H9 (cell line): ENCODE measurements at regions not wholly inside any gene's neighbourhood (a gene's known extent, or its start where the extent isn't known, plus 50 kb on each side); places are given as distances from the start of the nearest gene placed in this dataset.

Source experiments
- DNase-seq: peaks from one replicate; pipeline ENCODE4 v3.0.0-alpha.2; 2017
- H2AFZ ChIP-seq: one replicate; pipeline ENCODE4 v1.6.1; 2013; ENCODE audit warnings: mild to moderate bottlenecking, low read length, control low read depth, moderate library complexity
- H2AK5ac ChIP-seq: 2 replicates; pipeline ENCODE4 v1.6.1; 2013; ENCODE audit warnings: low read length, control low read depth, mixed read lengths; ENCODE audit not compliant: insufficient read length
- H2BK120ac ChIP-seq: one replicate; pipeline ENCODE4 v1.6.1; 2013; ENCODE audit warnings: low read depth, mild to moderate bottlenecking, low read length, control low read depth, inconsistent platforms; ENCODE audit not compliant: poor library complexity, severe bottlenecking
- H2BK12ac ChIP-seq: 2 replicates; pipeline ENCODE4 v1.6.1; 2013; ENCODE audit warnings: low read length, control low read depth, mixed read lengths, low read depth; ENCODE audit not compliant: insufficient read length
- H2BK15ac ChIP-seq: 2 replicates; pipeline ENCODE4 v1.6.1; 2013; ENCODE audit warnings: low read depth, low read length, control low read depth
- H2BK20ac ChIP-seq: one replicate; pipeline ENCODE4 v1.6.1; 2013; ENCODE audit warnings: low read depth, mild to moderate bottlenecking, low read length, control low read depth, inconsistent platforms; ENCODE audit not compliant: poor library complexity, severe bottlenecking
- H2BK5ac ChIP-seq: 2 replicates; pipeline ENCODE4 v1.6.1; 2013; ENCODE audit warnings: low read length, control low read depth, mixed read lengths; ENCODE audit not compliant: insufficient read length
- H3K14ac ChIP-seq: 2 replicates; pipeline ENCODE4 v1.6.1; 2013; ENCODE audit warnings: low read length, control low read depth; ENCODE audit not compliant: insufficient read depth
- H3K18ac ChIP-seq: 2 replicates; pipeline ENCODE4 v1.6.1; 2013; ENCODE audit warnings: low read depth, mild to moderate bottlenecking, mixed read lengths, low read length, control low read depth; ENCODE audit not compliant: insufficient read length
- H3K23ac ChIP-seq: 2 replicates; pipeline ENCODE4 v1.6.1; 2013; ENCODE audit warnings: low read length, control low read depth, mixed read lengths, low read depth; ENCODE audit not compliant: insufficient read length
- H3K23me2 ChIP-seq: 2 replicates; pipeline ENCODE4 v1.6.1; 2013; ENCODE audit warnings: low read depth, mild to moderate bottlenecking, mixed read lengths, low read length, control low read depth; ENCODE audit not compliant: insufficient read length, poor library complexity, severe bottlenecking
- H3K27ac ChIP-seq: 2 replicates; pipeline ENCODE4 v1.5.1; 2013; ENCODE audit warnings: low read length, control low read depth, mixed read lengths, low read depth; ENCODE audit not compliant: insufficient read length
- H3K27me3 ChIP-seq: 2 replicates; pipeline ENCODE4 v1.6.1; 2013; ENCODE audit warnings: low read length, control low read depth, inconsistent platforms; ENCODE audit not compliant: insufficient read depth
- H3K4ac ChIP-seq: 2 replicates; pipeline ENCODE4 v1.6.1; 2013; ENCODE audit warnings: low read depth, mild to moderate bottlenecking, control low read depth, inconsistent platforms, low read length, moderate library complexity
- H3K4me1 ChIP-seq: 2 replicates; pipeline ENCODE4 v1.6.1; 2013; ENCODE audit warnings: low read length, control low read depth, inconsistent platforms; ENCODE audit not compliant: insufficient read depth
- H3K4me2 ChIP-seq: 2 replicates; pipeline ENCODE4 v1.6.1; 2013; ENCODE audit warnings: low read length, control low read depth, mixed read lengths; ENCODE audit not compliant: insufficient read length, insufficient read depth
- H3K56ac ChIP-seq: 2 replicates; pipeline ENCODE4 v1.6.1; 2013; ENCODE audit warnings: low read depth, mild to moderate bottlenecking, mixed read lengths, low read length, control low read depth; ENCODE audit not compliant: insufficient read length
- H3K79me1 ChIP-seq: 2 replicates; pipeline ENCODE4 v1.6.1; 2013; ENCODE audit warnings: low read depth, mild to moderate bottlenecking, moderate library complexity, low read length, control low read depth, inconsistent platforms; ENCODE audit not compliant: insufficient read depth, poor library complexity, severe bottlenecking
- H3K79me2 ChIP-seq: 2 replicates; pipeline ENCODE4 v1.6.1; 2013; ENCODE audit warnings: low read length, control low read depth, inconsistent platforms; ENCODE audit not compliant: insufficient read depth
- H3K9ac ChIP-seq: 2 replicates; pipeline ENCODE4 v1.6.1; 2013; ENCODE audit warnings: low read length, control low read depth, mixed read lengths; ENCODE audit not compliant: insufficient read length; ENCODE audit errors: extremely low read depth
- H3K9me3 ChIP-seq: one replicate; pipeline ENCODE4 v1.6.1; 2013; ENCODE audit warnings: low read depth, low read length, inconsistent platforms; ENCODE audit not compliant: control insufficient read depth
- H3T11ph ChIP-seq: one replicate; pipeline ENCODE4 v1.6.1; 2013; ENCODE audit warnings: mild to moderate bottlenecking, low read length, control low read depth, inconsistent platforms
- H4K20me1 ChIP-seq: one replicate; pipeline ENCODE4 v1.6.1; 2013; ENCODE audit not compliant: control insufficient read depth, insufficient read length, insufficient read depth
- H4K5ac ChIP-seq: 2 replicates; pipeline ENCODE4 v1.6.1; 2013; ENCODE audit warnings: low read depth, mild to moderate bottlenecking, mixed read lengths, low read length, control low read depth; ENCODE audit not compliant: insufficient read length
- H4K8ac ChIP-seq: replicated peaks from 2 replicates; pipeline ENCODE4 v1.6.1; 2013; ENCODE audit warnings: low read length, control low read depth, mixed read lengths, low read depth; ENCODE audit not compliant: insufficient read length
- H4K91ac ChIP-seq: 2 replicates; pipeline ENCODE4 v1.6.1; 2013; ENCODE audit warnings: low read depth, mild to moderate bottlenecking, moderate library complexity, mixed read lengths, low read length, control low read depth; ENCODE audit not compliant: insufficient read length
- H3K27ac Mint-ChIP-seq, 3 experiments: 2 replicates in 2 of 3; 3 replicates in 1 of 3; pipeline ENCODE4 v1.8.0; 2020 to 2021; ENCODE audit warnings: mixed read lengths in 3 of 3, mild to moderate bottlenecking in 1 of 3, moderate library complexity in 1 of 3
- H3K27me3 Mint-ChIP-seq: 2 replicates; pipeline ENCODE4 v1.8.0; 2021; ENCODE audit warnings: low read depth, mild to moderate bottlenecking, moderate library complexity, mixed read lengths
- H3K36me3 Mint-ChIP-seq, 3 experiments: 2 replicates in 2 of 3; 3 replicates in 1 of 3; pipeline ENCODE4 v1.8.0; 2020 to 2021; ENCODE audit warnings: low read depth in 3 of 3, mixed read lengths in 3 of 3; ENCODE audit not compliant: insufficient read depth in 1 of 3
- H3K4me1 Mint-ChIP-seq, 2 experiments: 2 replicates each; pipeline ENCODE4 v1.8.0; 2020; ENCODE audit warnings: mixed read lengths in 2 of 2
- H3K4me3 Mint-ChIP-seq, 2 experiments: 2 replicates in 1 of 2; 3 replicates in 1 of 2; pipeline ENCODE4 v1.8.0; 2020 to 2021; ENCODE audit warnings: mild to moderate bottlenecking in 2 of 2, mixed read lengths in 2 of 2, moderate library complexity in 1 of 2
- H3K9me3 Mint-ChIP-seq, 2 experiments: 2 replicates in 1 of 2; 3 replicates in 1 of 2; pipeline ENCODE4 v1.8.0; 2020; ENCODE audit warnings: mild to moderate bottlenecking in 2 of 2, mixed read lengths in 2 of 2, moderate library complexity in 1 of 2
- CTCF ChIP-seq: fragments of 200-600 bp; sonication (generic); conservative IDR thresholded peaks from 3 replicates; pipeline ENCODE4 v1.8.0; 2021; ENCODE audit warnings: antibody characterized with exemption, mild to moderate bottlenecking
- WGBS: extraction: QIAGEN DNeasy Blood & Tissue Kit; methylation state at CpG from one replicate; pipeline ENCODE4 v1.1.7; 2013; ENCODE audit warnings: missing lambda C conversion rate, low lambda C conversion rate, mixed read lengths; ENCODE audit not compliant: insufficient read length; ENCODE audit errors: extremely low coverage; 5-methylcytosine and 5-hydroxymethylcytosine counted together

- H3K23me2 ChIP-seq = no peaks in the 10 kb centered on the region
- no peak overlapping the region for H2BK20ac ChIP-seq
- Mint-ChIP-seq H3K9me3 (no peaks in the 10 kb centered on the region), H3K4me1 (peaks cover 9 to 13% of the 10 kb centered on the region in 2 experiments), H3K27ac (no peak overlapping the region), H3K4me3 (no peak overlapping the region), H3K36me3 (no peaks in the 10 kb centered on the region), H3K27me3 (no peaks in the 10 kb centered on the region)
- no peak overlapping the region for H3K23ac ChIP-seq
- no peak overlapping the region for H2BK120ac ChIP-seq
- no peak overlapping the region for H4K91ac ChIP-seq
- H4K8ac ChIP-seq = no peak overlapping the region
- H2AK5ac ChIP-seq = no peak overlapping the region
- no peak overlapping the region for H3K56ac ChIP-seq
- H3K79me2 ChIP-seq = no peaks in the 10 kb centered on the region
- H3K14ac ChIP-seq = no peak overlapping the region
- H2BK15ac ChIP-seq = no peak overlapping the region
- H4K5ac ChIP-seq = no peak overlapping the region
- no peak overlapping the region for H3K4ac ChIP-seq
- no peaks in the 10 kb centered on the region for H3K79me1 ChIP-seq
- no peak overlapping the region for H3T11ph ChIP-seq
- H2BK5ac ChIP-seq = no peak overlapping the region
- no peak overlapping the region for H3K9ac ChIP-seq
- no peak overlapping the region for H3K27ac ChIP-seq
- H4K20me1 ChIP-seq = no peaks in the 10 kb centered on the region
- no peak overlapping the region for H3K18ac ChIP-seq
- H2AFZ ChIP-seq = no peak overlapping the region
- H2BK12ac ChIP-seq = no peak overlapping the region
- H3K4me1 ChIP-seq = no peaks in the 10 kb centered on the region
- 0 out of 3 replicates have a peak, but pooled peaks have one; percentile 9 for TF ChIP-seq CTCF
- no peaks in the 10 kb centered on the region for H3K27me3 ChIP-seq
- WGBS = no CpG with 5 or more reads among the region's 1 CpG
- no peaks in the 10 kb centered on the region for H3K9me3 ChIP-seq
- no peak overlapping the region for H3K4me2 ChIP-seq
- no peak for DNase-seq
Observed at GRCh38 chr17:14794961-14795360, 470.2 kb downstream of the PMP22 start.
